Keratinocyte (primary cell): ENCODE measurements at regions not wholly inside any gene's neighbourhood (a gene's known extent, or its start where the extent isn't known, plus 50 kb on each side); places are given as distances from the start of the nearest gene placed in this dataset.

Experiments
- DNase-seq: peaks from one replicate; pipeline ENCODE4 v3.0.0-alpha.2; 2011; ENCODE audit warnings: low read depth, missing footprints, low spot score
- FAIRE-seq: peaks from 2 replicates; lab custom pipeline; 2011; peaks lifted over from hg19 to GRCh38; lab: Jason Lieb, UNC
- H2AFZ ChIP-seq: 2 replicates; pipeline ENCODE4 v1.6.0; 2012; ENCODE audit warnings: low read length, control low read depth, inconsistent platforms; ENCODE audit not compliant: control insufficient read depth
- H3K27ac ChIP-seq: 2 replicates; pipeline ENCODE4 v1.5.1; 2011; ENCODE audit warnings: low read length; ENCODE audit not compliant: control insufficient read depth, insufficient read depth
- H3K27me3 ChIP-seq: 3 replicates; pipeline ENCODE4 v1.6.0; 2011; ENCODE audit warnings: low read length; ENCODE audit not compliant: control insufficient read depth, insufficient read depth; ENCODE audit errors: extremely low read depth
- H3K36me3 ChIP-seq, 2 experiments: 2 replicates in 1 of 2; 3 replicates in 1 of 2; pipeline ENCODE4 v1.5.1; 2011; ENCODE audit warnings: low read length in 2 of 2, mild to moderate bottlenecking in 1 of 2; ENCODE audit not compliant: control insufficient read depth in 2 of 2, insufficient read depth in 2 of 2; ENCODE audit errors: extremely low read depth in 1 of 2
- H3K4me1 ChIP-seq: 3 replicates; pipeline ENCODE4 v1.5.1; 2011; ENCODE audit warnings: low read length; ENCODE audit not compliant: control insufficient read depth, insufficient read depth; ENCODE audit errors: extremely low read depth
- H3K4me2 ChIP-seq: 3 replicates; pipeline ENCODE4 v1.6.0; 2011; ENCODE audit warnings: low read depth, low read length; ENCODE audit not compliant: control insufficient read depth, insufficient read depth; ENCODE audit errors: extremely low read depth
- H3K4me3 ChIP-seq, 3 experiments: fragments of 200-600 bp in 1 of 3; sonication (generic) in 1 of 3; 2 replicates in 2 of 3; 3 replicates in 1 of 3; pipeline ENCODE4 v1.5.1; 2011 to 2016; ENCODE audit warnings: low read length in 3 of 3, mild to moderate bottlenecking in 3 of 3, control low read depth in 2 of 3, inconsistent platforms in 1 of 3, low read depth in 1 of 3, mixed read lengths in 1 of 3, mixed run types in 1 of 3, moderate library complexity in 1 of 3; ENCODE audit not compliant: control insufficient read depth in 2 of 3, insufficient read depth in 2 of 3; ENCODE audit errors: extremely low read depth in 1 of 3
- H3K79me2 ChIP-seq: 2 replicates; pipeline ENCODE4 v1.6.0; 2012; ENCODE audit warnings: low read length; ENCODE audit not compliant: control insufficient read depth, insufficient read depth
- H3K9ac ChIP-seq: 3 replicates; pipeline ENCODE4 v1.6.0; 2011; ENCODE audit warnings: low read length; ENCODE audit not compliant: control insufficient read depth, insufficient read depth; ENCODE audit errors: extremely low read depth
- H3K9me1 ChIP-seq: 3 replicates; pipeline ENCODE4 v1.6.0; 2011; ENCODE audit warnings: low read length; ENCODE audit not compliant: control insufficient read depth, insufficient read depth; ENCODE audit errors: extremely low read depth
- H3K9me3 ChIP-seq: 2 replicates; pipeline ENCODE4 v1.5.1; 2012; ENCODE audit warnings: low read depth, low read length; ENCODE audit not compliant: control insufficient read depth
- H4K20me1 ChIP-seq: 3 replicates; pipeline ENCODE4 v1.6.0; 2011; ENCODE audit warnings: low read length; ENCODE audit not compliant: control insufficient read depth, insufficient read depth; ENCODE audit errors: extremely low read depth
- CTCF ChIP-seq, 3 experiments: IDR thresholded peaks in 1 of 3; conservative IDR thresholded peaks in 1 of 3; optimal IDR thresholded peaks in 1 of 3; 2 replicates in 2 of 3; 3 replicates in 1 of 3; pipeline versions ENCODE3 to v1.5.1; 2011; ENCODE audit warnings: low read length in 3 of 3, mild to moderate bottlenecking in 3 of 3, moderate library complexity in 2 of 3, control low read depth in 1 of 3, inconsistent platforms in 1 of 3; ENCODE audit not compliant: insufficient read depth in 2 of 3; ENCODE audit errors: extremely low read depth in 1 of 3
- EZH2 ChIP-seq: IDR thresholded peaks from one replicate; pipeline ENCODE4 v1.6.1; 2012; ENCODE audit warnings: inconsistent platforms, mild to moderate bottlenecking, low read length, moderate library complexity
- dilution Hi-C: fragments of 300-500 bp; cut with MboI; formaldehyde crosslinking; loops from one replicate; pipeline ENCODE4 v1.7.0; 2020; ENCODE audit warnings: low sequenced_read_pairs; ENCODE audit not compliant: extremely low pct_ligation_motif_present

GRCh38 chr3:76310089-76310488, 524.7 kb upstream of the ZNF717 start:
- Histone ChIP-seq H3K27me3 (peaks cover 4% of the 10 kb centered on the region), H3K36me3 (no peaks in the 10 kb centered on the region), H3K4me3 (no peak overlapping the region), H4K20me1 (no peaks in the 10 kb centered on the region), H3K79me2 (no peaks in the 10 kb centered on the region), H3K27ac (no peak overlapping the region), H3K9ac (no peak overlapping the region), H3K4me1 (peaks cover 5% of the 10 kb centered on the region), H2AFZ (peak overlapping the region; percentile 86), H3K9me1 (no peaks in the 10 kb centered on the region), H3K9me3 (no peaks in the 10 kb centered on the region), H3K4me2 (peak overlapping the region; percentile 55)
- TF ChIP-seq CTCF (optimal IDR thresholded peaks at IDR 0.05 in 1 of 3, IDR thresholded peaks at IDR 0.05 in 1 of 3, conservative IDR thresholded peaks at IDR 0.05 in 1 of 3; ENCODE audit: extremely low read depth in 1 of 3, insufficient read depth in 2 of 3, low read length in 3 of 3): no peak
- TF ChIP-seq EZH2: no peak
- dilution Hi-C loops: no loop called here
- FAIRE-seq (no peak), DNase-seq (no peak)

- TF ChIP-seq CTCF (optimal IDR thresholded peaks at IDR 0.05 in 1 of 3, IDR thresholded peaks at IDR 0.05 in 1 of 3, conservative IDR thresholded peaks at IDR 0.05 in 1 of 3; ENCODE audit: extremely low read depth in 1 of 3, insufficient read depth in 2 of 3, low read length in 3 of 3) (no peak), EZH2 (no peak)
- no peaks in the 10 kb centered on the region for H3K36me3 ChIP-seq
- H3K27me3 ChIP-seq: peaks cover 4% of the 10 kb centered on the region
- no peaks in the 10 kb centered on the region for H3K9me3 ChIP-seq
- FAIRE-seq (no peak), DNase-seq (no peak)
- dilution Hi-C loops: no loop called here
- peak overlapping the region; percentile 55 for H3K4me2 ChIP-seq
- peak overlapping the region in 1 of 3 experiments; percentile 9 for H3K4me3 ChIP-seq
- H3K9me1 ChIP-seq: no peaks in the 10 kb centered on the region
- peak overlapping the region; percentile 86 for H2AFZ ChIP-seq
- H3K4me1 ChIP-seq: peaks cover 5% of the 10 kb centered on the region
- no peak overlapping the region for H3K9ac ChIP-seq
- no peak overlapping the region for H3K27ac ChIP-seq
- no peaks in the 10 kb centered on the region for H4K20me1 ChIP-seq
- H3K79me2 ChIP-seq: no peaks in the 10 kb centered on the region
Measured at GRCh38 chr3:76310667-76311066, 525.3 kb upstream of the ZNF717 start.
